ENCODE measurements at regions not wholly inside any gene's neighbourhood (a gene's known extent, or its start where the extent isn't known, plus 50 kb on each side); places are given as distances from the start of the nearest gene placed in this dataset.

DNA sequence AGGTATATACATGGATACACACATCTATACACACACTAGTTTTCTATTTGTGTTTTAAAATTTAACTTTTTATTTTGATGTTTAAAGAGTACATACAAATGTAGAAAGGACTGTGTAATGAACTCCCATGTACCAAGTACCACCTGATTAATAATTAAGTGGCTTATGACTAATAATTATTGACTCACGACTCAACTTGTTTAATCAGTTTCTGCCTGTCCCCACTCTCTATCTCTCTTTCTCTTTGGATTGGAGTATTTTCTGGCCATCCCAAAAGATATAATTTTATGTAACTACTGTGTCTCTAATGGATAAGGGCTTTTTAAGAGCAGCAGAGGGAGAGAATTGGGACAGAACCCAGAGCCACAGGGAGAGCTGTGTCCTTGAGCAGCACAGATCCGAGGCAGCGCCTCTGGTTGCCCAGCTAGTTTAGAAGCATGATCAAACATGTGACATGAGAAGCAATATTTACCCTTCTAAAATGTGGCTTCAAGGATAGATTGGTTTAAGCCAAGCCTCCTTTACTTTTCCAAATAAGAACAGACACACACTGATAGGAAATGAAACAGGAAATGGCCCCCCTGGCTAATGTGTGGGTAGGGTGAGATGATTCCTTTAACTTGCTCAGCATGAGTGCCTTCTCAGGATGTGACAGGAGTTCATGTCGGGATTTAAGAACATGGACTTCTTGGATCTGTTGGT lies 81.0 kb downstream of the ERMARD start:
- no peak for DNase-seq

GRCh38 chr6:169831450-169832246 lies 80.2 kb downstream of the ERMARD start:
- DNase-seq = peak; percentile 9 to 80

Data from inflammatory macrophage treated with lipopolysaccharide for 1 hour (primary cell).